Panc1 (cell line): ENCODE measurements at regions not wholly inside any gene's neighbourhood (a gene's known extent, or its start where the extent isn't known, plus 50 kb on each side); places are given as distances from the start of the nearest gene placed in this dataset.

Source experiments
- ATAC-seq: fragments of 200-7000 bp; cut with Tn5 transposase; 2 replicates; pipeline ENCODE4 v1.9.1; 2020; ENCODE audit warnings: mild to moderate bottlenecking, moderate library complexity
- BruUV-seq: library from RNA; stranded (reverse); fragments of 400-500 nt; replicated peaks from 2 replicates; lab custom pipeline; 2021; lab: Mats Ljungman, UMichigan
- CTCF ChIA-PET: fragments of 300-600 bp; sonication (Branson Sonifier 250); formaldehyde crosslinking; loops from one replicate; lab custom pipeline; 2022; ENCODE audit warnings: antibody characterized with exemption; lab: Charles Lee
- POLR2A ChIA-PET: fragments of 300-600 bp; sonication (Branson Sonifier 250); formaldehyde crosslinking; loops from one replicate; lab custom pipeline; 2022; ENCODE audit warnings: antibody characterized with exemption; lab: Charles Lee
- DNase-seq: peaks from one replicate; pipeline ENCODE4 v3.0.0-alpha.2; 2010; ENCODE audit warnings: low read depth, low spot score
- H3K27ac ChIP-seq: 2 replicates; pipeline ENCODE4 v1.5.1; 2011; ENCODE audit warnings: mild to moderate bottlenecking, low read length, inconsistent platforms
- H3K27me3 ChIP-seq: fragments of 200-500 bp; sonication (Bioruptor generic); 2 replicates; pipeline ENCODE4 v1.6.0; 2014; ENCODE audit warnings: low read length, inconsistent platforms; ENCODE audit not compliant: control insufficient read depth, insufficient read depth
- H3K36me3 ChIP-seq: fragments of 200-500 bp; sonication (Bioruptor generic); 2 replicates; pipeline ENCODE4 v1.5.1; 2014; ENCODE audit warnings: inconsistent platforms, mild to moderate bottlenecking, low read length, moderate library complexity; ENCODE audit not compliant: control insufficient read depth, insufficient read depth
- H3K4me1 ChIP-seq: 2 replicates; pipeline ENCODE4 v1.5.1; 2011; ENCODE audit warnings: inconsistent platforms, mild to moderate bottlenecking, low read length, moderate library complexity; ENCODE audit not compliant: control insufficient read depth, insufficient read depth
- H3K4me3 ChIP-seq, 2 experiments: 2 replicates each; pipeline ENCODE4 v1.5.1; 2011 to 2012; ENCODE audit warnings: low read depth in 2 of 2, low read length in 2 of 2, mild to moderate bottlenecking in 2 of 2, inconsistent platforms in 1 of 2, moderate library complexity in 1 of 2
- H3K9me3 ChIP-seq: fragments of 200-500 bp; sonication (Bioruptor generic); 2 replicates; pipeline ENCODE4 v1.5.1; 2014; ENCODE audit warnings: low read depth, mild to moderate bottlenecking, inconsistent platforms, low read length, moderate library complexity; ENCODE audit not compliant: control insufficient read depth, insufficient read depth
- POLR2AphosphoS5 ChIP-seq: IDR thresholded peaks from 2 replicates; pipeline ENCODE4 v1.6.1; 2012; ENCODE audit warnings: mild to moderate bottlenecking, low read depth, low read length, moderate library complexity
- REST ChIP-seq, 2 experiments: IDR thresholded peaks; 2 replicates each; pipeline ENCODE4 v1.6.1; 2011 to 2012; ENCODE audit warnings: low read depth in 2 of 2, control low read depth in 1 of 2, low read length in 1 of 2, mild to moderate bottlenecking in 1 of 2, moderate library complexity in 1 of 2; ENCODE audit not compliant: insufficient read depth in 1 of 2
- SIN3A ChIP-seq: IDR thresholded peaks from 2 replicates; pipeline ENCODE4 v1.6.1; 2012; ENCODE audit warnings: low read depth, mild to moderate bottlenecking, low read length, moderate library complexity, borderline replicate concordance; ENCODE audit not compliant: insufficient read depth
- TCF7L2 ChIP-seq: IDR thresholded peaks from 2 replicates; pipeline ENCODE4 v1.6.1; 2011; ENCODE audit warnings: mild to moderate bottlenecking, low read depth, low read length, inconsistent platforms
- in situ Hi-C: cut with HindIII; loops from 2 replicates; pipeline ENCODE4 v1.10.0; 2016; ENCODE audit warnings: low sequenced_read_pairs, low pct_unique_long_range_greater_than_20kb
- intact Hi-C: fragments of 100-400 bp; cut with micrococcal nuclease; formaldehyde crosslinking; loops from one replicate; pipeline ENCODE4 v1.10.0; 2022; ENCODE audit not compliant: unreplicated experiment
- TF ChIP-seq, protein P1 (sequence below): fragments of 450-650 bp; IDR thresholded peaks from 2 replicates; pipeline ENCODE4 v1.5.1; 2017; ENCODE audit warnings: mild to moderate bottlenecking

DNA sequence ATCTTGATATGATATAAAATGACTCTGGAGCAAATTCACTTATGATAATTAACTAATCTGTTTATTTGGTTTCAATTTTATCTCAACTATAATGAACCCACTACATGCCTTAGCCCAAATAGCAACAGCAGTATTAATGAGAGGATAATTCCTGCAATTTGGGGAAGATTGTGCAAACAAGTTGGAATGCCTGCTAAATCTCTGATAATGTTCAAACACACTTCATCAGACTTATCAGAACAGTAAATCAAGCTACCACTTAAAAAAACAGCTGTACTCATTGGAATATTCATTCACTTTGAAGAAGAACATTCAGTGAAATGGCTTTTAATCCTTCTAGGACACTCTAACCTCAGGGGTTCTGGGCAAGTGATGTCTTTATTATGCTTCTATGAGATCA is 85.4 kb downstream of the CBLN4 start:
- BruUV-seq: no TSS peak
- Histone ChIP-seq H3K36me3 (no peaks in the 10 kb centered on the region), H3K27ac (no peak overlapping the region), H3K4me1 (no peaks in the 10 kb centered on the region), H3K9me3 (no peaks in the 10 kb centered on the region; the same call in 1 of the 2 replicates), H3K4me3 (no peak overlapping the region), H3K27me3 (no peaks in the 10 kb centered on the region)
- ATAC-seq (no peak), DNase-seq (no peak)
- no peak for TF ChIP-seq REST (IDR thresholded peaks at IDR 0.05; ENCODE audit: insufficient read depth in 1 of 2, low read depth in 2 of 2, low read length in 1 of 2)
- TF ChIP-seq, protein P1, sequence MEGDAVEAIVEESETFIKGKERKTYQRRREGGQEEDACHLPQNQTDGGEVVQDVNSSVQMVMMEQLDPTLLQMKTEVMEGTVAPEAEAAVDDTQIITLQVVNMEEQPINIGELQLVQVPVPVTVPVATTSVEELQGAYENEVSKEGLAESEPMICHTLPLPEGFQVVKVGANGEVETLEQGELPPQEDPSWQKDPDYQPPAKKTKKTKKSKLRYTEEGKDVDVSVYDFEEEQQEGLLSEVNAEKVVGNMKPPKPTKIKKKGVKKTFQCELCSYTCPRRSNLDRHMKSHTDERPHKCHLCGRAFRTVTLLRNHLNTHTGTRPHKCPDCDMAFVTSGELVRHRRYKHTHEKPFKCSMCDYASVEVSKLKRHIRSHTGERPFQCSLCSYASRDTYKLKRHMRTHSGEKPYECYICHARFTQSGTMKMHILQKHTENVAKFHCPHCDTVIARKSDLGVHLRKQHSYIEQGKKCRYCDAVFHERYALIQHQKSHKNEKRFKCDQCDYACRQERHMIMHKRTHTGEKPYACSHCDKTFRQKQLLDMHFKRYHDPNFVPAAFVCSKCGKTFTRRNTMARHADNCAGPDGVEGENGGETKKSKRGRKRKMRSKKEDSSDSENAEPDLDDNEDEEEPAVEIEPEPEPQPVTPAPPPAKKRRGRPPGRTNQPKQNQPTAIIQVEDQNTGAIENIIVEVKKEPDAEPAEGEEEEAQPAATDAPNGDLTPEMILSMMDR: no peak
- TF ChIP-seq TCF7L2: no peak
- TF ChIP-seq SIN3A: no peak
- TF ChIP-seq POLR2AphosphoS5: no peak
- intact Hi-C loops (no loop called here), in situ Hi-C loops (no loop called here)
- POLR2A ChIA-PET: interaction anchor here (0.5 kb wide), 1 partner anchor 190 kb away, joined by 4 read pairs; no protein-coding TSS in a partner anchor
- CTCF ChIA-PET: no interaction called here

GRCh38 chr20:55919319-55919718 is 86.0 kb downstream of the CBLN4 start:
- Histone ChIP-seq H3K27me3 (no peaks in the 10 kb centered on the region), H3K9me3 (no peaks in the 10 kb centered on the region; the same call in 1 of the 2 replicates), H3K4me1 (no peaks in the 10 kb centered on the region), H3K36me3 (no peaks in the 10 kb centered on the region), H3K4me3 (no peak overlapping the region), H3K27ac (no peak overlapping the region)
- CTCF ChIA-PET: no interaction called here
- intact Hi-C loops (no loop called here), in situ Hi-C loops (no loop called here)
- BruUV-seq: no TSS peak
- POLR2A ChIA-PET: no interaction called here
- TF ChIP-seq REST (IDR thresholded peaks at IDR 0.05; ENCODE audit: insufficient read depth in 1 of 2, low read depth in 2 of 2, low read length in 1 of 2): no peak
- no peak for TF ChIP-seq POLR2AphosphoS5
- no peak for TF ChIP-seq TCF7L2
- TF ChIP-seq, protein P1: no peak
- TF ChIP-seq SIN3A: no peak
- no peak for ATAC-seq
- no peak for DNase-seq
